Mesendoderm (in vitro differentiated cells): ENCODE measurements at regions not wholly inside any gene's neighbourhood (a gene's known extent, or its start where the extent isn't known, plus 50 kb on each side); places are given as distances from the start of the nearest gene placed in this dataset.

Experiments
- DNase-seq: peaks from one replicate; pipeline ENCODE4 v3.0.0; 2013
- H2AK5ac ChIP-seq: 2 replicates; pipeline ENCODE4 v1.6.1; 2013; ENCODE audit warnings: low read length, inconsistent platforms
- H2BK120ac ChIP-seq: 2 replicates; pipeline ENCODE4 v1.6.1; 2013; ENCODE audit warnings: low read depth, mild to moderate bottlenecking, low read length, moderate library complexity, mixed read lengths
- H2BK15ac ChIP-seq: replicated peaks from 2 replicates; pipeline ENCODE4 v1.6.1; 2013; ENCODE audit warnings: low read depth, mild to moderate bottlenecking, moderate library complexity
- H2BK5ac ChIP-seq: 2 replicates; pipeline ENCODE4 v1.6.1; 2013; ENCODE audit warnings: low read length, inconsistent platforms
- H3K18ac ChIP-seq: 2 replicates; pipeline ENCODE4 v1.6.1; 2013; ENCODE audit warnings: mild to moderate bottlenecking, low read length, mixed read lengths
- H3K23ac ChIP-seq: one replicate; pipeline ENCODE4 v1.6.1; 2013; ENCODE audit warnings: low read length
- H3K27ac ChIP-seq: 2 replicates; pipeline ENCODE4 v1.5.1; 2013; ENCODE audit warnings: low read depth, mild to moderate bottlenecking, inconsistent platforms, low read length, moderate library complexity
- H3K27me3 ChIP-seq: 2 replicates; pipeline ENCODE4 v1.6.1; 2013; ENCODE audit warnings: low read length, control low read depth, mild to moderate bottlenecking, inconsistent platforms; ENCODE audit not compliant: insufficient read depth, poor library complexity
- H3K36me3 ChIP-seq: 2 replicates; pipeline ENCODE4 v1.6.1; 2013; ENCODE audit warnings: low read length, inconsistent platforms; ENCODE audit not compliant: control insufficient read depth, insufficient read depth
- H3K4ac ChIP-seq: one replicate; pipeline ENCODE4 v1.6.1; 2013; ENCODE audit warnings: low read depth, mild to moderate bottlenecking, low read length, moderate library complexity
- H3K4me1 ChIP-seq: 2 replicates; pipeline ENCODE4 v1.6.1; 2013; ENCODE audit warnings: low read depth, low read length, inconsistent platforms; ENCODE audit not compliant: control insufficient read depth
- H3K4me2 ChIP-seq: 2 replicates; pipeline ENCODE4 v1.6.1; 2013; ENCODE audit warnings: low read length
- H3K4me3 ChIP-seq: 2 replicates; pipeline ENCODE4 v1.5.1; 2013; ENCODE audit warnings: mild to moderate bottlenecking, low read length
- H3K56ac ChIP-seq: one replicate; pipeline ENCODE4 v1.6.1; 2013; ENCODE audit warnings: low read length
- H3K79me1 ChIP-seq: 2 replicates; pipeline ENCODE4 v1.6.1; 2013; ENCODE audit warnings: low read length, inconsistent platforms
- H3K79me2 ChIP-seq: 2 replicates; pipeline ENCODE4 v1.6.1; 2013; ENCODE audit warnings: mild to moderate bottlenecking, low read length; ENCODE audit not compliant: control insufficient read depth, insufficient read depth
- H3K9ac ChIP-seq: 2 replicates; pipeline ENCODE4 v1.6.1; 2013; ENCODE audit warnings: low read length, inconsistent platforms
- H4K5ac ChIP-seq: one replicate; pipeline ENCODE4 v1.6.1; 2013; ENCODE audit warnings: low read length
- H4K8ac ChIP-seq: one replicate; pipeline ENCODE4 v1.6.1; 2013; ENCODE audit warnings: low read depth, mild to moderate bottlenecking, control low read depth, low read length, moderate library complexity
- WGBS: extraction: QIAGEN DNeasy Blood & Tissue Kit; methylation state at CpG from one replicate; pipeline ENCODE4 v1.1.7; 2013; ENCODE audit warnings: low lambda C conversion rate, missing lambda C conversion rate; ENCODE audit not compliant: insufficient coverage; ENCODE audit errors: extremely low coverage; 5-methylcytosine and 5-hydroxymethylcytosine counted together

GRCh38 chr4:176858839-176859238, 66.1 kb upstream of the VEGFC start:
- Histone ChIP-seq H3K79me1 (no peaks in the 10 kb centered on the region), H3K23ac (no peak overlapping the region), H4K5ac (no peak overlapping the region), H3K4me1 (no peaks in the 10 kb centered on the region), H2BK15ac (no peak overlapping the region), H2BK120ac (no peak overlapping the region), H3K56ac (no peak overlapping the region), H3K4me3 (no peak overlapping the region), H2BK5ac (no peak overlapping the region), H2AK5ac (no peak overlapping the region), H3K36me3 (no peaks in the 10 kb centered on the region), H3K18ac (no peak overlapping the region), H3K79me2 (no peaks in the 10 kb centered on the region), H3K4me2 (no peak overlapping the region), H3K4ac (no peak overlapping the region), H3K27me3 (no peaks in the 10 kb centered on the region), H3K9ac (no peak overlapping the region), H3K27ac (no peak overlapping the region), H4K8ac (no peak overlapping the region)
- no peak for DNase-seq

- H3K4me3 ChIP-seq, result no peak overlapping the region
- no CpG with 5 or more reads among the region's 1 CpG for WGBS
- H3K27ac ChIP-seq, result no peak overlapping the region
- no peak overlapping the region for H2AK5ac ChIP-seq
- no peaks in the 10 kb centered on the region for H3K36me3 ChIP-seq
- no peak overlapping the region for H4K8ac ChIP-seq
- no peak overlapping the region for H3K56ac ChIP-seq
- H3K79me2 ChIP-seq, result no peaks in the 10 kb centered on the region
- no peak overlapping the region for H4K5ac ChIP-seq
- H3K23ac ChIP-seq, result no peak overlapping the region
- H3K79me1 ChIP-seq, result no peaks in the 10 kb centered on the region
- H2BK15ac ChIP-seq, result no peak overlapping the region
- H2BK5ac ChIP-seq, result no peak overlapping the region
- no peaks in the 10 kb centered on the region for H3K27me3 ChIP-seq
- no peaks in the 10 kb centered on the region for H3K4me1 ChIP-seq
- no peak overlapping the region for H3K9ac ChIP-seq
- H3K18ac ChIP-seq, result no peak overlapping the region
- DNase-seq, result no peak
- H2BK120ac ChIP-seq, result no peak overlapping the region
- no peak overlapping the region for H3K4ac ChIP-seq
- H3K4me2 ChIP-seq, result no peak overlapping the region
These were observed 71.5 kb upstream of the VEGFC start for GRCh38 chr4:176864238-176864637.

GRCh38 chr4:176868676-176869075, 76.0 kb upstream of the VEGFC start:
- no peak overlapping the region for H3K27ac ChIP-seq
- H3K4ac ChIP-seq, result no peak overlapping the region
- H4K8ac ChIP-seq, result no peak overlapping the region
- H3K4me1 ChIP-seq, result no peaks in the 10 kb centered on the region
- no peak overlapping the region for H2BK120ac ChIP-seq
- H3K4me2 ChIP-seq, result no peak overlapping the region
- no peak overlapping the region for H2BK5ac ChIP-seq
- H3K27me3 ChIP-seq, result no peaks in the 10 kb centered on the region
- DNase-seq, result no peak
- H2AK5ac ChIP-seq, result no peak overlapping the region
- H2BK15ac ChIP-seq, result no peak overlapping the region
- H3K18ac ChIP-seq, result no peak overlapping the region
- no peak overlapping the region for H3K56ac ChIP-seq
- H3K36me3 ChIP-seq, result no peaks in the 10 kb centered on the region
- H3K9ac ChIP-seq, result no peak overlapping the region
- WGBS, result no CpG with 5 or more reads among the region's 2 CpGs
- no peak overlapping the region for H4K5ac ChIP-seq
- no peak overlapping the region for H3K4me3 ChIP-seq
- H3K79me1 ChIP-seq, result no peaks in the 10 kb centered on the region
- H3K23ac ChIP-seq, result no peak overlapping the region
- H3K79me2 ChIP-seq, result no peaks in the 10 kb centered on the region

DNA sequence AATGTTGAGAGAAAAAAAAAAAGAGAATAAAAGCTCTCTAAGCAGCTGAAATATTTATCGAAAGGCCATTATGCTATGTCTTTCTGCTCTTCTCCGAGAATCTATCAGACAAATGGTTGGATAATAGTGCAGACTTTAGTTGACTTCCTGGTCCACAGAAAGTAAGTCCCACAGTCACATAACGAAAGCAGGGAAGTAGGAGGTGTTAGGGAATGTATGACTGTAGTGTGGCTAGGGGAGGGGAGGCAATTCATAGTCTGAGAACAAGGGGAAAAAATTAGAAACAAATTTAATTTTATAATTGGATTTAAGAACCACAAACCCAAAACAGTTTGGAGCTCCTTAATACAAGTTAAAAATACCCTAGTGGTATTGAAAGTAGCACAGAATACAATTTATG, 79.7 kb upstream of the VEGFC start:
- Histone ChIP-seq H3K56ac (no peak overlapping the region), H3K79me1 (no peaks in the 10 kb centered on the region), H3K79me2 (no peaks in the 10 kb centered on the region), H3K18ac (no peak overlapping the region), H3K4me2 (no peak overlapping the region), H2BK15ac (no peak overlapping the region), H3K27me3 (no peaks in the 10 kb centered on the region), H3K4me1 (no peaks in the 10 kb centered on the region), H3K4ac (no peak overlapping the region), H3K9ac (no peak overlapping the region), H2AK5ac (no peak overlapping the region), H3K36me3 (no peaks in the 10 kb centered on the region), H4K5ac (no peak overlapping the region), H3K23ac (no peak overlapping the region), H3K4me3 (no peak overlapping the region), H4K8ac (no peak overlapping the region), H2BK5ac (no peak overlapping the region), H3K27ac (no peak overlapping the region), H2BK120ac (no peak overlapping the region)
- WGBS, result no CpG with 5 or more reads among the region's 3 CpGs
- no peak for DNase-seq

GRCh38 chr4:176874721-176875445, 82.2 kb upstream of the VEGFC start:
- Histone ChIP-seq H3K18ac (no peak overlapping the region), H3K23ac (no peak overlapping the region), H3K4me2 (no peak overlapping the region), H3K79me2 (no peaks in the 10 kb centered on the region), H2AK5ac (no peak overlapping the region), H3K4ac (no peak overlapping the region), H3K36me3 (no peaks in the 10 kb centered on the region), H4K8ac (no peak overlapping the region), H3K27ac (no peak overlapping the region), H3K27me3 (no peaks in the 10 kb centered on the region), H2BK120ac (no peak overlapping the region), H3K4me3 (no peak overlapping the region), H3K4me1 (no peaks in the 10 kb centered on the region), H4K5ac (no peak overlapping the region), H2BK15ac (no peak overlapping the region), H2BK5ac (no peak overlapping the region), H3K9ac (no peak overlapping the region), H3K56ac (no peak overlapping the region), H3K79me1 (no peaks in the 10 kb centered on the region)
- no CpG with 5 or more reads among the region's 10 CpGs for WGBS
- no peak for DNase-seq

DNA sequence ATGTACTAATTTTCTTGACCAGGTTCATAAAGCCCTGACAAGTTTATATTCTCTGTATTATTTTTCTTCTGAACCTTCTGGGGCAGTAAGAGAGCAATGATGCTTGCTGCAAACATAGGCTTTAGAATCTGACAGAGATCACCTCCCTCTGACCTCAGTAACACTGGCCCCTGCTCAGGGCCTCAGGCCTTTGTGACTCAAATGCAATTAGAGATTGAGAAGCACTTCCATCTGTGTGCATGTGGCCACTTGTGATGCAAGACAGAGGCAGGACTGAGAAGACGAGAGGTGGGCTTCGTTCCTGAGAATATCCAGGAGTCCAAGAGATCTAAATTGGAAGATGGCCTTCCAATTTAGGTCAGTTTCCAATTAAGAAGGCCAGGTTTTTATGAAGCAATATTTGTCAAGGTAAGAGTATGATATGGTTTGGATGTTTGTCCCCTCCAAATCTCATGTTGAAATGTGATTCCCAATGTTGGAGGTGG, 82.8 kb upstream of the VEGFC start:
- Histone ChIP-seq H2AK5ac (no peak overlapping the region), H3K4me1 (no peaks in the 10 kb centered on the region), H4K8ac (no peak overlapping the region), H3K36me3 (no peaks in the 10 kb centered on the region), H3K27ac (no peak overlapping the region), H3K4me2 (no peak overlapping the region), H3K23ac (no peak overlapping the region), H2BK15ac (no peak overlapping the region), H3K4ac (no peak overlapping the region), H2BK120ac (no peak overlapping the region), H3K27me3 (no peaks in the 10 kb centered on the region), H3K79me2 (no peaks in the 10 kb centered on the region), H3K56ac (no peak overlapping the region), H3K4me3 (no peak overlapping the region), H3K18ac (no peak overlapping the region), H2BK5ac (no peak overlapping the region), H4K5ac (no peak overlapping the region), H3K79me1 (no peaks in the 10 kb centered on the region), H3K9ac (no peak overlapping the region)
- no CpG with 5 or more reads among the region's 2 CpGs for WGBS
- DNase-seq, result no peak
